GM18907 (cell line): ENCODE measurements at regions not wholly inside any gene's neighbourhood (a gene's known extent, or its start where the extent isn't known, plus 50 kb on each side); places are given as distances from the start of the nearest gene placed in this dataset.

ENCODE experiments used
- ATAC-seq: cut with Tn5 transposase; IDR thresholded peaks from one replicate; pipeline ENCODE4 v1.9.1; 2021; ENCODE audit warnings: mild to moderate bottlenecking, moderate library complexity; ENCODE audit not compliant: unreplicated experiment

GRCh38 chr16:87176735-87177134, 140.5 kb downstream of the C16orf95 start:
- ATAC-seq, result no peak

DNA sequence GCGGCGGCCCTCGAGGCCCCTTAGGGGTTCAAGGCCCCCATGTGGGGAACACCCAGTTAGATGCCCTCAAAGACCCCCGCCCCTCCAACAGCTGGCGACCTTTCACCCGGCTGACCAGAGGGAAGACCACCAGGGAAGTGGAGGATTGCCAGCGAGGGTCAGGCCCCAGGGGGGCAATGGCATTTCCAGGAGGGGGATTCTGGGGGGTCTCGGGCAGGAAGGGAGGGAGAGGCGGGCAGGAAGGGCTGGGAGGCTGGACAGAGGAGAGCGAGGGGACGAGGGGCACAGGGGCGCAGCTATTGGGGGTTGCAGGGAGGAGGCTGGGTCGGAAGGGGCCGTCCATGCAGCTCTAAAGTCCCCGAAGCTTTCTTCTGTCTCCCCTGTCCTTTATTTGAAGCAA, 139.5 kb downstream of the C16orf95 start:
- ATAC-seq, result no peak

DNA sequence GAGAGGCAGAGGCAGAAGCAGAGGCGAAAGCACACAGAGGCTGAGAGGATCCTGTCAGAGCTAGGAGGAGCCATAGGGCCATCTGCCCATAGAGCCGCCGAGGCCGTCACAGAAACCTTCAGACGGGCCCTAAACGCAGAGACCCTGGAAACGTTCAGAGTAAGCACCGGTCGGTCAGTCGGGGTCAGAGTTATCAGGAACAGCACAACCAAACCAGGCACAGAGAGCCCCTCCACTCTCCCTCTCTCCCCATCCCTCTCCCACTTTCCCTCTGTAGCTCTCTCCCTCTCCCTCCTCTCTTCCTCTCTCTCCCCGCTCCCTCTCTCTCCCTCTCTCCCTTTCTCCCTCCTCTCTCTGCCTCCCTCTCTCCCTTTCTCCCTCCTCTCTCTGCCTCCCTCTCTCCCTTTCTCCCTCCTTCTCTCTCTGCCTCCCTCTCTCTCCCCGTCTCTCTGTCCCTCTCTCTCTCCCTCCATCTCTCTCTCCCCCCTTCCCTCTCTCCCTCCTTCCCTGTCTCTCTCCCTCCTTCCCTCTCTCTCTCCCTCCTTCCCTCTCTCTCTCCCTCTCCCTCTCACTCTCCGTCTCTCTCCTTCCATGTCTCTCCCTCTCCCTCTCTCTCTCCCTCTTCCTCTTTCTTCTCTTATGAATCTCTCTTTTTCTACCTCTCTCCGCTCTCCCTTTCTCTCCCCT, 138.9 kb downstream of the C16orf95 start:
- no peak for ATAC-seq

- ATAC-seq, result no peak
Measured at GRCh38 chr16:87178977-87179376, 138.2 kb downstream of the C16orf95 start.

DNA sequence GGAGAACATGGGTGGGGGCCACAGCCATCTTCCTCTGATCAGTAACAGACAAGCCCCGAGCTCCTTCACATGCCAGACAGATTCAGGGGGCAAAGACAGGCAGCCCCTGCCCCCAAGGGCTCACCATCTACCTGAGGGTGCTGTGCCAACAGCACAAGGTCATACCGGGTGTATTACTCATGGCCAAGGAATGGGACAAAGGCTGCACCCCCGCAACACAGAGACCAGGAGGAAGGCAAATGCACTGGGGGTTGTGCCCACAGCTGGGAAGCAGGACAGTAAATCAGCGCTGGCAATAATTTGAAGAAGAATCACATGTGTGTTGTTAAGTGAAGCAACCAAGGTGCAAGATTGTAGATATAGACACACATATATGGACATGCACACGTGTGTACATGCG, 137.1 kb downstream of the C16orf95 start:
- ATAC-seq, result no peak

DNA sequence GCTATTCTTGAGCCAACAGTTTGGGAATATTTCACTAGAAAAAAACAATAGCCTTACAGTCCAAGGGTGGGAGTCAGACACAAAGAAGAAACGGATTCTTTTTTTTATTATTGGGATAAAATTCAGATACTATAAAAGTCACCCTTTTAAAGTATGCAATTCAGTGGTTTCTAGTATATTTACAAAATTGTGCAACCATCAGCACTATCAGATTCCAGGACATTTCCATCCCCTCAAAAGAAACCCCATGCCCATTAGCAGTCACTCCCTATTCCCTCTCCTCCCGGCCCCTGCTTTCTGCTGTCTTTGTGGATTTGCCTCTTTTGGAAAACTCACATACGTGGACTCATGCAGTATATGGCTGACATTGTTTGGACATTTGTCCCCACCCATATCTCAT, 134.4 kb downstream of the C16orf95 start:
- ATAC-seq, result no peak

- no peak for ATAC-seq
Measured at GRCh38 chr16:87183647-87184046, 133.5 kb downstream of the C16orf95 start.

- ATAC-seq, result no peak
Measured at GRCh38 chr16:87185308-87185707, 131.9 kb downstream of the C16orf95 start.

- ATAC-seq, result no peak
Measured at GRCh38 chr16:87185983-87186382, 131.2 kb downstream of the C16orf95 start.

DNA sequence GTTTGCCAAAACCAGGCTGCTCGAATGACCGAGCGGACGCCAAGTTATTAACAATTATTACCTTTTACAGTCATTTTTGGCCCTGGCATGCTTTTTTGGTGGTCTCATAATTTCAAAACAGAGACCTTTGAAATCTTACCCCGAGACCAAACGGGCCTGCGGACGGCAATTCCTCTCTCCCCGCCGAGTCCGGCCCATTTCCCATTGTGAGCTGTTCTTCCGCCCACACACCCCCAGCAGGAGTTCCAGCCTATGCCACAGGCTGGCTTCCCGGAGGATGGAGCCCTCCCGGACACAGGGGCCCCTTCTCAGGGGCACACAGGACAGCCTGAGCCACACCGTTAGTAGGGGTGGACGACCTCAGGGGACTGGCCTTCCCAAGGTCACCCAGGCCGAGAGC, 130.7 kb downstream of the C16orf95 start:
- ATAC-seq, result no peak

DNA sequence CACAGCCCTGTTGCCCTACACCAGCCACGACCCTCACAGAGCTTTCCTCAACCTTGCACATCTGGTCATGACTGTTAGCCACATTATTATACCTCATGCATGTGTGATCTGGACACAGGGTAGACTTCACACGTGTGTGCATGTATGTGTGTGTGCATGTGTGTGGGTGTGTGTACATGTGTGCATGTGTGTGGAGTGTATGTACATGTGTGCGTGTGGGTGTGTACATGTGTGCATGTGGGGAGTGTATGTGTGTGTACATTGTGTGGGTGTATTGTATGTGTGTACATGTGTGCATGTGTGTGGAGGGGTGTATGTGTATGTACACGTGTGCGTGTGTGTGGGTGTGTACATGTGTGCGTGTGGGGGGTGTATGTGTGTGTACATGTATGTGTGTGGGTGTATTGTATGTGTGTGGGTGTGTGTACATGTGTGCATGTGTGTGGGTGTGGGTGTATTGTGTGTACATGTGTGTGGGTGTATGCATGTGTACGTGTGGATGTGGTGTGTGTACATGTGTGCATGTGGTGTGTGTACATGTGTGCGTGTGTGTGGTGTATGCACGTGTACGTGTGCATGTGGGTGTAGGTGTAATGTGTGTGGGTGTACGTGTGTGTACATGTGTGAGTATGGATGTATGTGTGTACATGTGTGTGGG, 130.2 kb downstream of the C16orf95 start:
- ATAC-seq, result no peak

- no peak for ATAC-seq
Measured at GRCh38 chr16:87188104-87188503, 129.1 kb downstream of the C16orf95 start.

- ATAC-seq, result no peak
Measured at GRCh38 chr16:87189426-87189825, 127.8 kb downstream of the C16orf95 start.

DNA sequence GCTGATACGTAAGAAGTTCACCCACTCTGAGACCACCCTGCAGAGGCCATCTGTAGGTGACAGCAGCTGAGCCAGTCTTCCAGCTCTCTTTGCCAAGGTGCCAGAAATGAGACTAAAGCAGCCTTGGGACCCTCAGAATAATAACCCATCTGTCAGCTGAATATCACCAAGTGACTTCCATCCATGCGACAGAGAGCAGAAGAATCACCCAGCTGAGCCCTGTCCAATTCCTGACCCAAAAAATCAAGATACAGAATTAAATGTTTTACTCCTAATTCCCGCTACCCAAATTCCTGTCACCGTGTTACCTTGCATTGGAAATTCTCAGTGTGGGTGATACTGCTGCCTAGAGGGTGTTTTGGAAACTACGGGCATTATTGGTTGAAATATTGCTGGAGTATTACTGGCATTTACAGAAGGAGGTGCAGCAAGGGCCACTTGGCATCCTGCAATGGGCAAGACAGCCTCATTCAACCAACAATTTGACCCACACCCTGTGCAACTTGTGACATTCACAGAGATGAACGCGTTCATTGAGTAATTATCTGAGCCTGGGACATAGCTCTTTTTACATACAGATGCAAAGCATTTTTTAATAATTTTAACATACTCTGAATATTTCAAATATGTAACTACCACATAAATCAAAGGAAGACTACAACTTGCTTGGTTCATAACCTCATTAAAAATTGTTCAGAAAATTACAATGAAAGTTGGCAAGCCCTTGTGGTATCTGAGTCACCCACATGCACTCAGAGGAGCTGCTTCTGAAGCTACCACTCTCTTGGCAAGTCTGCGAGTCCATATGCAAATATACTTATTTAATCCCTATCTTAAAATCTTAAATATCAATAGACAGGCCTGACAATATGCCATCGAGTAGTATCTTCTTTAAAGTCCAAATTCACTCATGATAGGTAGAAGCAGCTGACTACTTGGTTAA, 126.6 kb downstream of the C16orf95 start:
- no peak for ATAC-seq

GRCh38 chr16:87192452-87193073, 124.6 kb downstream of the C16orf95 start:
- no peak for ATAC-seq

DNA sequence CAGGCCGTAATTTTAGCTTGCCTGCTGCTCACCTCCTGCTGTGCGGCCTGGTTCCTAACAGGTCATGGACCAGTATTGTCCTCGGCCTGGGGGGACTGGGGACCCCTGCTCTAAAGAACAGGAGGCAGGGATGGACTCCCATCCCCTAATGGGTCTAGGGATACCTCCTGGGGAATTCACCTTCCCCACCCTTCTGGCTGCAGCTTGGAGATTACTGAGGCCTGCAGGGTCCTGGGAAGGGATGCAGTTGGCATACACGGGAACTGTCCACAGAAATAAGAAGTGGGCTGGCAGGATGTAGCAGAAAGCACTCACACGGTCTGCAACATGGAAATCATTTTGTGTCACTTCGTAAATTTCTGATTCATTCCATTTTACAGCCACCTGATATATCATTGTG, 123.0 kb downstream of the C16orf95 start:
- ATAC-seq, result no peak

DNA sequence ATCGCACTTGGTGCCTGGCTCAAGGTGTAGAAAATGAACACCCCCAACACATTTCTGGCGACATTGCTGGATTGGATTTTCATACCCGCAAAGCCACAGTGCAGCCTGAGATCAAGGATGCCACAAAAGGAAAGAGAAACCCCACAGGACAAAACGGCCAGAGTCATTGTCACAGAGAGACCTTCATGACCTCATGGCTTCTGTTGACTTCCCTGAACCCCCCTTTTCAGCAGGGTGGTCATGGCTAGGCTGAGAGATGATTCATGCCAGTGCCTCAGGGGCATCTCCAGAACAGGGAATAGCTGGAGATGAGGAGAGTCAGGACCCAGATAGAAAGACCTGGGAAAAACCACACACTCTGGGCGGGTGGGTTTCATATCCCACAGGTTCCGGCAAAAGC, 122.0 kb downstream of the C16orf95 start:
- ATAC-seq, result no peak

GRCh38 chr16:87196231-87196630, 121.0 kb downstream of the C16orf95 start:
- ATAC-seq, result no peak

GRCh38 chr16:87196661-87197060, 120.5 kb downstream of the C16orf95 start:
- no peak for ATAC-seq

DNA sequence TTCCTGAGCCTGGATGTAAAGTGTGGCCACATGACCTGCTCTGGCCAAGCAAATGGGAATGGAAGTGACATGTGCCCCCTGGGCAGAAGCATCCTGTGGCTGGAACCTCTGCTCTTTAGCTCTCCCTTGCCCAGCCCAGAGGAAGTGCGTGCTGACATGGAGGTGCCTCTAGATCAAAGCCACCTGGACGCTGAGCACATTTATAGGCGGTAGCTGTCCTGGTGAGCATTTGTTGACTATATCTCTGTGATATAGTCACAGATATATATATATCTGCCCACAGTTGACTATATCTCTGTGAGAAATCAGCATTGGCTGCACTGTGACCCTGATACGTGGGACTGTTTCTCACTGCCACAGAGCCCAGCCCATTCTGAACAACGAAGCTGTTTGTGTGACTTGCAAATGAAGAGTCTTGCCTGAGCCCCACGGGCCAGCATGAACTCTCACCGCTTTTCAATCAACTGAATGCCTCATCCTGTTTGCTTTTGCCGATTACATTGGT, 118.8 kb downstream of the C16orf95 start:
- no peak for ATAC-seq

DNA sequence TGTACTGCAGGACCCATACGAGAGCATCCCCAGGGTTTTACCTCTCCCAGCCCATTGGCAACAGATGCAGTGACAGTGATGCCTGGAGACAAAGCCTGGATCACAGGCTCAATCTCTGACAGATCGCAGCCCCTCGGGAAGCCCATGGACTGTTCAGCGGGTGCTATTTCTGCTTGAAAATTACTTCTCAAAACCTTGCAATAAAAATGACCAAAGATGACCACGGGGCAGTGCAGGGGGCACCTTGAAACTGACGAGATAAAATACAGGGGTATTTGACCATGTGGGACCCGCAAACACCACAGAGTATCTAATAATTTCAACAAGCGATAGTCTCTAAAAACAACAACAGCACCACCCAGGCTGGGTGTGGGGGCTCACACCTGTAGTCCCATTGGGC, 118.3 kb downstream of the C16orf95 start:
- ATAC-seq, result no peak
